ENCODE measurements at regions not wholly inside any gene's neighbourhood (a gene's known extent, or its start where the extent isn't known, plus 50 kb on each side); places are given as distances from the start of the nearest gene placed in this dataset.

- TF ChIP-seq, protein P1, sequence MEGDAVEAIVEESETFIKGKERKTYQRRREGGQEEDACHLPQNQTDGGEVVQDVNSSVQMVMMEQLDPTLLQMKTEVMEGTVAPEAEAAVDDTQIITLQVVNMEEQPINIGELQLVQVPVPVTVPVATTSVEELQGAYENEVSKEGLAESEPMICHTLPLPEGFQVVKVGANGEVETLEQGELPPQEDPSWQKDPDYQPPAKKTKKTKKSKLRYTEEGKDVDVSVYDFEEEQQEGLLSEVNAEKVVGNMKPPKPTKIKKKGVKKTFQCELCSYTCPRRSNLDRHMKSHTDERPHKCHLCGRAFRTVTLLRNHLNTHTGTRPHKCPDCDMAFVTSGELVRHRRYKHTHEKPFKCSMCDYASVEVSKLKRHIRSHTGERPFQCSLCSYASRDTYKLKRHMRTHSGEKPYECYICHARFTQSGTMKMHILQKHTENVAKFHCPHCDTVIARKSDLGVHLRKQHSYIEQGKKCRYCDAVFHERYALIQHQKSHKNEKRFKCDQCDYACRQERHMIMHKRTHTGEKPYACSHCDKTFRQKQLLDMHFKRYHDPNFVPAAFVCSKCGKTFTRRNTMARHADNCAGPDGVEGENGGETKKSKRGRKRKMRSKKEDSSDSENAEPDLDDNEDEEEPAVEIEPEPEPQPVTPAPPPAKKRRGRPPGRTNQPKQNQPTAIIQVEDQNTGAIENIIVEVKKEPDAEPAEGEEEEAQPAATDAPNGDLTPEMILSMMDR (IDR thresholded peaks at IDR 0.05; ENCODE audit: low read depth, low read length, missing control alignments): no peak
- no peak for DNase-seq (ENCODE audit: extremely low read depth, low read depth)
- no peak overlapping the region for H3K4me3 ChIP-seq (replicated peaks; ENCODE audit: low read depth, low read length)
Observed at GRCh38 chr22:47335958-47336357, 573.5 kb downstream of the TBC1D22A start.

- no peak overlapping the region for H3K4me3 ChIP-seq (replicated peaks; ENCODE audit: low read depth, low read length)
- TF ChIP-seq, protein P1 (IDR thresholded peaks at IDR 0.05; ENCODE audit: low read depth, low read length, missing control alignments): no peak
- no peak for DNase-seq (ENCODE audit: extremely low read depth, low read depth)
Observed at GRCh38 chr22:47335460-47335859, 573.0 kb downstream of the TBC1D22A start.

DNA sequence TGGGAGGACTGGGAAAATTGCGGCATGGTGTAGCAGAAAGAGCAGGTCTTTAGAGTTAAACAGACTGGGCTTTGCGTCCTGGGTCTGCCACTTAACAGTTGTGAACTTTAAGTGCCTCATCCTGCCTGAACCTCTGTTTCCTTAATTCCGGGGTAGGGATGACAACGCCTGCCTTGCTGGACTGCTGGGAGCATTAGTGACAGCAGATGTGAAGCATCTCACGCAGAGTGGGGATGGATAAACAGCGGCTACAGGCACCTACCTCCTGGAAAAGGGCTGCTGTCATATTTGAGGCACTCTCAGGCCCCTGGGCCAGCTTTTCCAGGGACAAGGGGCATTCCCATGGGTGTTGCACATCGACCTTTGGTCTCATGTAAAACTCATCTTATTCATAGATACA is 572.2 kb downstream of the TBC1D22A start:
- DNase-seq (ENCODE audit: extremely low read depth, low read depth): no peak
- H3K4me3 ChIP-seq (replicated peaks; ENCODE audit: low read depth, low read length): no peak overlapping the region
- TF ChIP-seq, protein P1 (IDR thresholded peaks at IDR 0.05; ENCODE audit: low read depth, low read length, missing control alignments): no peak

GRCh38 chr22:47333625-47334024 is 571.2 kb downstream of the TBC1D22A start:
- TF ChIP-seq, protein P1 (IDR thresholded peaks at IDR 0.05; ENCODE audit: low read depth, low read length, missing control alignments): no peak
- peak; percentile 42 for DNase-seq (ENCODE audit: extremely low read depth, low read depth)
- no peak overlapping the region for H3K4me3 ChIP-seq (replicated peaks; ENCODE audit: low read depth, low read length)

- TF ChIP-seq, protein P1 (IDR thresholded peaks at IDR 0.05; ENCODE audit: low read depth, low read length, missing control alignments): no peak
- H3K4me3 ChIP-seq (replicated peaks; ENCODE audit: low read depth, low read length): no peak overlapping the region
- no peak for DNase-seq (ENCODE audit: extremely low read depth, low read depth)
Observed at GRCh38 chr22:47332246-47332980, 570.0 kb downstream of the TBC1D22A start.

DNA sequence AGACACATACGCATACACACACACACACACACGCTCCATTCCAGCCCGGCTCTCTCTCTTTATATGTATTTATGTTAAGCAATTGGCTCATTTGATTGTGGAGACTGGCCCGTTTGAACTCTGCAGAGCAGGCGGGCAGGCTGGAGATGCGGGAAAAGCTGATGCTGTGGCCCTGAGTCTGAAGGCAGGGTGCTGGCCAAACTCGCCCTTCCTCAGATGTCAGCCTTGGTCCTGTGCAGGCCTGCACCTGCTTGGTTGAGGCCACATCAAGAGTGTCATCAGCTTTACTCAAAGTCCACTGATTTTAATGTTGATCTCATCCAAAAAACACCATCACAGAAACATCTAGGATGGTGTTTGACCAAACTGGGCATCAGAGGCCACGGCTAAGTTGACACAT is 569.3 kb downstream of the TBC1D22A start:
- H3K4me3 ChIP-seq (replicated peaks; ENCODE audit: low read depth, low read length): no peak overlapping the region
- no peak for DNase-seq (ENCODE audit: extremely low read depth, low read depth)
- TF ChIP-seq, protein P1 (IDR thresholded peaks at IDR 0.05; ENCODE audit: low read depth, low read length, missing control alignments): no peak
